SK-N-SH (cell line): ENCODE measurements at regions not wholly inside any gene's neighbourhood (a gene's known extent, or its start where the extent isn't known, plus 50 kb on each side); places are given as distances from the start of the nearest gene placed in this dataset.

Experiments used
- CTCF ChIA-PET: fragments of 300-600, 350-600 bp; formaldehyde crosslinking; extraction: SDS; loops from one replicate; lab custom pipeline; 2021; lab: Yijun Ruan, JAX
- POLR2A ChIA-PET: fragments of 350-600 bp; sonication (Branson Sonifier 250); formaldehyde crosslinking; extraction: SDS; loops from one replicate; lab custom pipeline; 2020; ENCODE audit warnings: antibody characterized with exemption, inconsistent platforms; lab: Yijun Ruan, JAX
- DNase-seq: peaks from one replicate; pipeline ENCODE4 v3.0.0; 2012
- H2AFZ ChIP-seq: fragments of 200-600 bp; sonication (generic); 2 replicates; pipeline ENCODE4 v1.8.1; 2016; ENCODE audit warnings: antibody characterized with exemption, mild to moderate bottlenecking, low read depth
- H3F3A ChIP-seq: fragments of 200-600 bp; sonication (generic); replicated peaks from 2 replicates; pipeline ENCODE3; 2016; ENCODE audit warnings: antibody characterized with exemption, mild to moderate bottlenecking; ENCODE audit not compliant: insufficient read depth
- H3K27ac ChIP-seq, 2 experiments: fragments of 200-500 bp in 1 of 2; fragments of 200-600 bp in 1 of 2; sonication (Bioruptor generic) in 1 of 2; sonication (generic), shearing (Covaris generic) in 1 of 2; 2 replicates each; pipeline versions ENCODE4 v1.5.1 to v1.6.1; 2014 to 2016; ENCODE audit warnings: low read depth in 2 of 2, inconsistent platforms in 1 of 2, low read length in 1 of 2, mild to moderate bottlenecking in 1 of 2, mixed read lengths in 1 of 2
- H3K27me3 ChIP-seq: fragments of 200-600 bp; sonication (generic), shearing (Covaris generic); 2 replicates; pipeline ENCODE4 v1.6.1; 2016; ENCODE audit warnings: mixed run types; ENCODE audit not compliant: insufficient read depth
- H3K36me3 ChIP-seq, 2 experiments: fragments of 200-500 bp in 1 of 2; fragments of 200-600 bp in 1 of 2; sonication (Bioruptor generic) in 1 of 2; sonication (generic) in 1 of 2; replicated peaks in 1 of 2; 2 replicates each; pipeline versions ENCODE3 to v1.5.1; 2014 to 2016; ENCODE audit warnings: low read length in 1 of 2, mild to moderate bottlenecking in 1 of 2; ENCODE audit not compliant: insufficient read depth in 2 of 2, control insufficient read depth in 1 of 2
- H3K4me1 ChIP-seq, 2 experiments: fragments of 200-500 bp in 1 of 2; fragments of 200-600 bp in 1 of 2; sonication (Bioruptor generic) in 1 of 2; sonication (generic), shearing (Covaris generic) in 1 of 2; 2 replicates each; pipeline versions ENCODE4 v1.5.1 to v1.6.1; 2014 to 2016; ENCODE audit warnings: low read depth in 1 of 2, low read length in 1 of 2, mixed run types in 1 of 2; ENCODE audit not compliant: insufficient read depth in 2 of 2, control insufficient read depth in 1 of 2
- H3K4me2 ChIP-seq: fragments of 200-600 bp; sonication (generic), shearing (Covaris generic); 2 replicates; pipeline ENCODE4 v1.6.1; 2017; ENCODE audit warnings: mixed run types
- H3K4me3 ChIP-seq, 2 experiments: fragments of 200-500 bp in 1 of 2; fragments of 200-600 bp in 1 of 2; sonication (Bioruptor generic) in 1 of 2; sonication (generic), shearing (Covaris generic) in 1 of 2; 2 replicates each; pipeline versions ENCODE4 v1.5.1 to v1.8.1; 2014 to 2016; ENCODE audit warnings: low read depth in 2 of 2, inconsistent platforms in 1 of 2, low read length in 1 of 2, mild to moderate bottlenecking in 1 of 2, mixed read lengths in 1 of 2, moderate library complexity in 1 of 2
- H3K79me2 ChIP-seq: fragments of 200-600 bp; sonication (generic); 2 replicates; pipeline ENCODE4 v1.8.1; 2017; ENCODE audit warnings: mild to moderate bottlenecking; ENCODE audit not compliant: insufficient read depth
- H3K9ac ChIP-seq: fragments of 200-600 bp; sonication (generic); 2 replicates; pipeline ENCODE4 v1.6.1; 2017; ENCODE audit warnings: mixed run types
- H3K9me2 ChIP-seq: fragments of 200-600 bp; sonication (generic); 2 replicates; pipeline ENCODE4 v1.6.1; 2017; ENCODE audit warnings: mixed run types
- H3K9me3 ChIP-seq: fragments of 200-600 bp; sonication (generic); 2 replicates; pipeline ENCODE4 v1.6.1; 2017; ENCODE audit warnings: mixed run types, mild to moderate bottlenecking, moderate library complexity
- H4K20me1 ChIP-seq: fragments of 200-600 bp; sonication (generic); 2 replicates; pipeline ENCODE4 v1.6.1; 2017; ENCODE audit warnings: mild to moderate bottlenecking, mixed run types; ENCODE audit not compliant: insufficient read depth
- CHD2 ChIP-seq: fragments of 150-350 bp; IDR thresholded peaks from 2 replicates; pipeline ENCODE4 v1.6.1; 2018; ENCODE audit warnings: low read length; ENCODE audit not compliant: partially characterized antibody
- CTCF ChIP-seq: fragments of 200-600 bp; sonication (generic); IDR thresholded peaks from 2 replicates; pipeline ENCODE4 v1.6.1; 2017; ENCODE audit warnings: antibody characterized with exemption, mild to moderate bottlenecking, moderate library complexity
- ELF1 ChIP-seq: IDR thresholded peaks from 2 replicates; pipeline ENCODE4 v1.4.0; 2012
- EP300 ChIP-seq, 2 experiments: IDR thresholded peaks; 2 replicates each; pipeline versions ENCODE4 v1.4.0 to v1.6.1; 2012; ENCODE audit warnings: borderline replicate concordance in 1 of 2, low read depth in 1 of 2, low read length in 1 of 2
- FOSL2 ChIP-seq: IDR thresholded peaks from 2 replicates; pipeline ENCODE4 v1.4.0; 2012; ENCODE audit warnings: low read depth, mild to moderate bottlenecking, moderate library complexity, borderline replicate concordance
- GABPA ChIP-seq: IDR thresholded peaks from 2 replicates; pipeline ENCODE4 v1.4.0; 2012; ENCODE audit warnings: low read depth, mild to moderate bottlenecking
- GATA2 ChIP-seq: sonication (generic); formaldehyde crosslinking; IDR thresholded peaks from 2 replicates; pipeline ENCODE4 v1.5.0; 2020; ENCODE audit warnings: mild to moderate bottlenecking, missing genetic modification reagents
- IRF3 ChIP-seq: fragments of 150-350 bp; IDR thresholded peaks from 2 replicates; pipeline ENCODE4 v1.6.1; 2016; ENCODE audit warnings: mild to moderate bottlenecking, low read depth, low read length
- JUND ChIP-seq: IDR thresholded peaks from 2 replicates; pipeline ENCODE4 v1.4.0; 2012
- MEF2A ChIP-seq: IDR thresholded peaks from 2 replicates; pipeline ENCODE4 v1.4.0; 2012; ENCODE audit warnings: low read depth, borderline replicate concordance
- NFIC ChIP-seq: IDR thresholded peaks from 2 replicates; pipeline ENCODE4 v1.4.0; 2012; ENCODE audit warnings: borderline replicate concordance
- PBX3 ChIP-seq: IDR thresholded peaks from 2 replicates; pipeline ENCODE4; 2012
- REST ChIP-seq: IDR thresholded peaks from 2 replicates; pipeline ENCODE4 v1.6.1; 2012; ENCODE audit warnings: mild to moderate bottlenecking, low read depth, low read length, moderate library complexity
- RXRA ChIP-seq: IDR thresholded peaks from 2 replicates; pipeline ENCODE4 v1.4.0; 2012; ENCODE audit warnings: low read depth, mild to moderate bottlenecking, borderline replicate concordance
- SIN3A ChIP-seq: IDR thresholded peaks from 2 replicates; pipeline ENCODE4 v1.6.1; 2012; ENCODE audit warnings: low read depth, mild to moderate bottlenecking, low read length, moderate library complexity, borderline replicate concordance
- SMC3 ChIP-seq: IDR thresholded peaks from 2 replicates; pipeline ENCODE4 v1.6.1; 2012; ENCODE audit warnings: low read depth, low read length, improper control_type of control experiment
- TAF1 ChIP-seq: IDR thresholded peaks from 2 replicates; pipeline ENCODE4 v1.6.1; 2012; ENCODE audit warnings: low read depth, mild to moderate bottlenecking, low read length, moderate library complexity, borderline replicate concordance
- USF2 ChIP-seq: fragments of 150-350 bp; IDR thresholded peaks from 2 replicates; pipeline ENCODE4 v1.6.1; 2017; ENCODE audit warnings: antibody characterized with exemption, low read length, low read depth, borderline replicate concordance
- ZBTB33 ChIP-seq: IDR thresholded peaks from 2 replicates; pipeline ENCODE4 v1.4.0; 2012; ENCODE audit warnings: low read depth, borderline replicate concordance
- WGBS: methylation state at CpG from one replicate; pipeline ENCODE4 v1.1.6; 2017; ENCODE audit warnings: low lambda C conversion rate; 5-methylcytosine and 5-hydroxymethylcytosine counted together

GRCh38 chr13:57314897-57315520 is 148.0 kb downstream of the PRR20E start:
- Histone ChIP-seq H3K27ac (no peak overlapping the region), H3F3A (peaks cover 4% of the 10 kb centered on the region), H3K36me3 (no peaks in the 10 kb centered on the region), H3K79me2 (no peaks in the 10 kb centered on the region), H2AFZ (no peak overlapping the region), H3K27me3 (no peaks in the 10 kb centered on the region), H4K20me1 (no peaks in the 10 kb centered on the region), H3K9ac (no peak overlapping the region), H3K4me1 (no peaks in the 10 kb centered on the region), H3K4me3 (no peak overlapping the region), H3K9me3 (no peaks in the 10 kb centered on the region), H3K9me2 (no peaks in the 10 kb centered on the region), H3K4me2 (no peak overlapping the region)
- DNase-seq: no peak
- no peak for TF ChIP-seq IRF3
- no peak for TF ChIP-seq FOSL2
- no peak for TF ChIP-seq MEF2A
- no peak for TF ChIP-seq PBX3
- TF ChIP-seq JUND: no peak
- no peak for TF ChIP-seq ZBTB33
- no peak for TF ChIP-seq SIN3A
- TF ChIP-seq REST: no peak
- TF ChIP-seq CTCF: no peak
- TF ChIP-seq CHD2: no peak
- TF ChIP-seq SMC3: no peak
- no peak for TF ChIP-seq GATA2
- TF ChIP-seq EP300 (IDR thresholded peaks at IDR 0.05; ENCODE audit: borderline replicate concordance in 1 of 2, low read depth in 1 of 2, low read length in 1 of 2): no peak
- no peak for TF ChIP-seq GABPA
- TF ChIP-seq USF2: no peak
- TF ChIP-seq ELF1: no peak
- TF ChIP-seq RXRA: no peak
- TF ChIP-seq TAF1: no peak
- TF ChIP-seq NFIC: no peak
- 3% methylated on average over 6 of the region's 6 CpGs for WGBS
- CTCF ChIA-PET: no interaction called here
- POLR2A ChIA-PET: no interaction called here
